GM12878 (cell line): ENCODE measurements at regions not wholly inside any gene's neighbourhood (a gene's known extent, or its start where the extent isn't known, plus 50 kb on each side); places are given as distances from the start of the nearest gene placed in this dataset.

Experiments
- ATF7 ChIP-seq: fragments of 450-650 bp; IDR thresholded peaks from 2 replicates; pipeline ENCODE4 v1.6.1; 2016; ENCODE audit warnings: low read depth, mild to moderate bottlenecking
- EZH2 ChIP-seq: IDR thresholded peaks from 2 replicates; pipeline ENCODE4 v1.6.1; 2012; ENCODE audit warnings: low read depth, mild to moderate bottlenecking, control low read depth, inconsistent platforms, low read length, borderline replicate concordance; ENCODE audit not compliant: control insufficient read depth
- IKZF1 ChIP-seq: fragments of 450-650 bp; conservative IDR thresholded peaks from 2 replicates; pipeline ENCODE4 v1.6.1; 2017; ENCODE audit warnings: antibody characterized with exemption, mild to moderate bottlenecking
- POLR2A ChIP-seq: IDR thresholded peaks from 2 replicates; pipeline ENCODE4 v1.6.1; 2011; ENCODE audit warnings: low read depth, mild to moderate bottlenecking, low read length
- POU2F2 ChIP-seq: IDR thresholded peaks from 3 replicates; pipeline ENCODE4 v1.6.1; 2011; ENCODE audit warnings: low read depth, mild to moderate bottlenecking, low read length, borderline replicate concordance
- TCF7 ChIP-seq: IDR thresholded peaks from 2 replicates; pipeline ENCODE4 v1.6.1; 2014; ENCODE audit warnings: antibody characterized with exemption, borderline replicate concordance
- TF ChIP-seq, protein P1 (sequence below), 3 experiments: IDR thresholded peaks in 2 of 3; conservative IDR thresholded peaks in 1 of 3; 2 replicates each; pipeline ENCODE4 v1.5.1; 2011; ENCODE audit warnings: low read depth in 3 of 3, low read length in 3 of 3, mild to moderate bottlenecking in 3 of 3, control low read depth in 2 of 3, moderate library complexity in 2 of 3, inconsistent platforms in 1 of 3, mixed read lengths in 1 of 3; ENCODE audit not compliant: control insufficient read depth in 2 of 3, insufficient read depth in 1 of 3; ENCODE audit errors: extremely low read depth in 1 of 3
- TF ChIP-seq, protein P2 (sequence below): IDR thresholded peaks from 2 replicates; pipeline ENCODE4 v1.6.1; 2011; ENCODE audit warnings: low read depth, low read length, improper control_type of control experiment, borderline replicate concordance
- TF ChIP-seq, protein P3 (sequence below): IDR thresholded peaks from 2 replicates; pipeline ENCODE4 v1.6.1; 2011; ENCODE audit warnings: borderline replicate concordance, low read depth, mild to moderate bottlenecking, moderate library complexity, mixed read lengths, low read length; ENCODE audit not compliant: insufficient read depth; ENCODE audit errors: extremely low read length
- TF ChIP-seq, protein P4 (sequence below): fragments of 450-650 bp; IDR thresholded peaks from 2 replicates; pipeline ENCODE4 v1.6.1; 2018; ENCODE audit warnings: mild to moderate bottlenecking, low read depth, moderate library complexity; ENCODE audit not compliant: partially characterized antibody

DNA sequence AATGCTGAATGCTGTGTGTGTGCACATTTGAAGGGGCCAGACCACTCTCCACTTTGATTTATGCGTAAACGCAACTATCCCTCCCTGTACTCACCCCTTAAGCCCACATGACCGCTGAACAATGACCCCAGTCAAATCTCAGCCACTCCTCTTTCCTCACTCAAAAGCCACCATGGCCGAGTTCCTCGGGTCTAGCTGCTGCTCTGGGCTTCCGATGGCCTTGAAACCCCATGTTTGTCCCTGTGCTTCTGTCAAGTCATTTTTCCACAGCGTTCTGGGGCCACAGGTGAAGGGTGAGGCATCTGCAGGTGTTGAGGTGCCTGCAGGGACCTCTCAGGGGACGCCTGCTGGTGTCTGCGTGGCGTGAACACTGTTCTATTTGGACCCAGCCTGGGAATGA is 74.3 kb upstream of the TMEM18 start:
- TF ChIP-seq TCF7 = no peak
- TF ChIP-seq, protein P1, sequence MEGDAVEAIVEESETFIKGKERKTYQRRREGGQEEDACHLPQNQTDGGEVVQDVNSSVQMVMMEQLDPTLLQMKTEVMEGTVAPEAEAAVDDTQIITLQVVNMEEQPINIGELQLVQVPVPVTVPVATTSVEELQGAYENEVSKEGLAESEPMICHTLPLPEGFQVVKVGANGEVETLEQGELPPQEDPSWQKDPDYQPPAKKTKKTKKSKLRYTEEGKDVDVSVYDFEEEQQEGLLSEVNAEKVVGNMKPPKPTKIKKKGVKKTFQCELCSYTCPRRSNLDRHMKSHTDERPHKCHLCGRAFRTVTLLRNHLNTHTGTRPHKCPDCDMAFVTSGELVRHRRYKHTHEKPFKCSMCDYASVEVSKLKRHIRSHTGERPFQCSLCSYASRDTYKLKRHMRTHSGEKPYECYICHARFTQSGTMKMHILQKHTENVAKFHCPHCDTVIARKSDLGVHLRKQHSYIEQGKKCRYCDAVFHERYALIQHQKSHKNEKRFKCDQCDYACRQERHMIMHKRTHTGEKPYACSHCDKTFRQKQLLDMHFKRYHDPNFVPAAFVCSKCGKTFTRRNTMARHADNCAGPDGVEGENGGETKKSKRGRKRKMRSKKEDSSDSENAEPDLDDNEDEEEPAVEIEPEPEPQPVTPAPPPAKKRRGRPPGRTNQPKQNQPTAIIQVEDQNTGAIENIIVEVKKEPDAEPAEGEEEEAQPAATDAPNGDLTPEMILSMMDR (IDR thresholded peaks at IDR 0.05 in 2 of 3, conservative IDR thresholded peaks at IDR 0.05 in 1 of 3; ENCODE audit: control insufficient read depth in 2 of 3, extremely low read depth in 1 of 3, insufficient read depth in 1 of 3, low read depth in 3 of 3, low read length in 3 of 3) = no peak
- TF ChIP-seq, protein P2, sequence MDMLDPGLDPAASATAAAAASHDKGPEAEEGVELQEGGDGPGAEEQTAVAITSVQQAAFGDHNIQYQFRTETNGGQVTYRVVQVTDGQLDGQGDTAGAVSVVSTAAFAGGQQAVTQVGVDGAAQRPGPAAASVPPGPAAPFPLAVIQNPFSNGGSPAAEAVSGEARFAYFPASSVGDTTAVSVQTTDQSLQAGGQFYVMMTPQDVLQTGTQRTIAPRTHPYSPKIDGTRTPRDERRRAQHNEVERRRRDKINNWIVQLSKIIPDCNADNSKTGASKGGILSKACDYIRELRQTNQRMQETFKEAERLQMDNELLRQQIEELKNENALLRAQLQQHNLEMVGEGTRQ = no peak
- no peak for TF ChIP-seq POU2F2
- no peak for TF ChIP-seq ATF7
- TF ChIP-seq, protein P3, sequence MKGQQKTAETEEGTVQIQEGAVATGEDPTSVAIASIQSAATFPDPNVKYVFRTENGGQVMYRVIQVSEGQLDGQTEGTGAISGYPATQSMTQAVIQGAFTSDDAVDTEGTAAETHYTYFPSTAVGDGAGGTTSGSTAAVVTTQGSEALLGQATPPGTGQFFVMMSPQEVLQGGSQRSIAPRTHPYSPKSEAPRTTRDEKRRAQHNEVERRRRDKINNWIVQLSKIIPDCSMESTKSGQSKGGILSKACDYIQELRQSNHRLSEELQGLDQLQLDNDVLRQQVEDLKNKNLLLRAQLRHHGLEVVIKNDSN = no peak
- TF ChIP-seq, protein P4, sequence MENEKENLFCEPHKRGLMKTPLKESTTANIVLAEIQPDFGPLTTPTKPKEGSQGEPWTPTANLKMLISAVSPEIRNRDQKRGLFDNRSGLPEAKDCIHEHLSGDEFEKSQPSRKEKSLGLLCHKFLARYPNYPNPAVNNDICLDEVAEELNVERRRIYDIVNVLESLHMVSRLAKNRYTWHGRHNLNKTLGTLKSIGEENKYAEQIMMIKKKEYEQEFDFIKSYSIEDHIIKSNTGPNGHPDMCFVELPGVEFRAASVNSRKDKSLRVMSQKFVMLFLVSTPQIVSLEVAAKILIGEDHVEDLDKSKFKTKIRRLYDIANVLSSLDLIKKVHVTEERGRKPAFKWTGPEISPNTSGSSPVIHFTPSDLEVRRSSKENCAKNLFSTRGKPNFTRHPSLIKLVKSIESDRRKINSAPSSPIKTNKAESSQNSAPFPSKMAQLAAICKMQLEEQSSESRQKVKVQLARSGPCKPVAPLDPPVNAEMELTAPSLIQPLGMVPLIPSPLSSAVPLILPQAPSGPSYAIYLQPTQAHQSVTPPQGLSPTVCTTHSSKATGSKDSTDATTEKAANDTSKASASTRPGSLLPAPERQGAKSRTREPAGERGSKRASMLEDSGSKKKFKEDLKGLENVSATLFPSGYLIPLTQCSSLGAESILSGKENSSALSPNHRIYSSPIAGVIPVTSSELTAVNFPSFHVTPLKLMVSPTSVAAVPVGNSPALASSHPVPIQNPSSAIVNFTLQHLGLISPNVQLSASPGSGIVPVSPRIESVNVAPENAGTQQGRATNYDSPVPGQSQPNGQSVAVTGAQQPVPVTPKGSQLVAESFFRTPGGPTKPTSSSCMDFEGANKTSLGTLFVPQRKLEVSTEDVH = no peak
- no peak for TF ChIP-seq EZH2
- no peak for TF ChIP-seq IKZF1
- no peak for TF ChIP-seq POLR2A
